ENCODE measurements at regions not wholly inside any gene's neighbourhood (a gene's known extent, or its start where the extent isn't known, plus 50 kb on each side); places are given as distances from the start of the nearest gene placed in this dataset.
"Not testable (repeated sequence)": the region's sequence is repeated elsewhere in the genome, so short reads cannot be mapped to it uniquely, and the experiment has no call there.

DNA sequence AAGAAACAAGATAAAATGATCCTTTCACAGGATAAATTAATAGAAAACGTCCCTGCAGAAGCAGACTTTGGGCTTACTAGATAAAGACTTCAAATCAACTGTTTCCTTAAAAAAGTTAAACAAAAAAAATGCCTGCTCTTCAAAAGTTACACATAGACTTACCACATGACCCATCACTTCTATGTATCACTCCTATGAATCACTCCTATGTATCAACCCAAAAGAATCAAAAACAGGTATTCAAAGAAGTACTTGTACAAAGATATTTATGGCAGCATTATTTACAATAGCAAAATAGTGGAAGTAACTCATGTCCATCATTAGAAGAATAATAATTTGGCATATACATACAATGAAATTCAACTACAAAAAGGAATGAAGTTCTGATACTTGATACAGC is 56.3 kb upstream of the PRDM9 start:
- no peak for DNase-seq

DNA sequence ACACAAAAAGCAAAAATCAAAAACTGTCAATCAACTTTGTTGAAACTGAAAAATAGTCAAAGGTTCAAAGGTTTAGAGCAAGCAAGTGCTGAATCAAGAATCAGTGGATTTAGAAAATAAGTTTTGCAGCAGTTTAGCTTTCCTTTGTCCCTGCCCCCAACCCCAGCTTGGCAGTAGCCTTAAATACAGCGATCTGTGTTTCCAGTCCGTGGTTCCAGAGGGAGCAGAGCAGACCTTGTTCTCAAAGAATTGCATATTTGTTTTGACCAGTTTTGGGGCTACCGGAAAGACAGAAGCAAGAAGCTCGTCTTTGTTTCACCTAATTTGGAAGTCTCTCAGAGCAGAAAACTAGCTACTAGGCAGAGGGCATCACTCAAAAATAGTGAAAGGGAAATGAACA is 57.2 kb upstream of the PRDM9 start:
- no peak for DNase-seq

DNA sequence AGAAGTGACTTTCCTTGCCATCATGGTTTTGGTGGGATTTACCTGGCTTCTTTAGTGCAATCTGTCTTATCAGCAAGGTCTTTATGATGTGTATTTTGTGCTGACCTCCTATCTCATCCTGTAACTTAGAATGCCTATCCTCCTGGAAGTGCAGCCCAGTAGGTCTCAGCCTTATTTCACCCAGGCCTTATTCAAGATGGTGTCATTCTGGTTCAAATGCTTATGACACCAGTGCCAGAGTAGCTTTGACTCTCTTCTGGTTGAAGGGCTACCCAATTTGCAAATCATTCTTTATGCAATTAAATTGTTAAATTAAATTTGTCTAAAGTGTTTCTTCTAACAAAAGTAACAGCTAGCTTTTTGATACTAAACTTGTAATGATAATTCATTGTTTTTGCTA is 58.8 kb upstream of the PRDM9 start:
- DNase-seq = no peak

GRCh38 chr5:23446424-23446823 is 61.0 kb upstream of the PRDM9 start:
- DNase-seq = no peak

- DNase-seq = no peak
These were observed 61.8 kb upstream of the PRDM9 start for GRCh38 chr5:23445573-23445972.

- no peak for DNase-seq
These were observed 66.7 kb upstream of the PRDM9 start for GRCh38 chr5:23440703-23441102.

DNA sequence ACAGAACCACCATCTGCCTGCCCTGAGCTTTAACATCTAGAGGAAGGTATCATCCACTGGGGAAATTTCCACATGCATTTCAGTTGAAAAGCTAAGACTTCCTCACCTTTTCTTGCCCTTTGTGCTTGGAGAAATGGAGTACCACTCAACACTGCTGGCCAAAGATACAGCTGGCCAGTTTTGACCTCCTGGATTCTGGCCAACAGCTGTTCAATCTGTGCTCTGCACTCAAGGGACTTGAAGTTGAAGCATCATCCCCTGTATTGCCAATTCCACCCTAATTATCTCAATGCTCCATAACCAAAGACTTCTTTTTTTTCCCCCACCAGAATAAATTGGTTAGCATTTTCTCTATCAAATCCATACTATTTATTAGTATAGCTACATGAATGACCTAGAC is 70.4 kb upstream of the PRDM9 start:
- no peak for DNase-seq

DNA sequence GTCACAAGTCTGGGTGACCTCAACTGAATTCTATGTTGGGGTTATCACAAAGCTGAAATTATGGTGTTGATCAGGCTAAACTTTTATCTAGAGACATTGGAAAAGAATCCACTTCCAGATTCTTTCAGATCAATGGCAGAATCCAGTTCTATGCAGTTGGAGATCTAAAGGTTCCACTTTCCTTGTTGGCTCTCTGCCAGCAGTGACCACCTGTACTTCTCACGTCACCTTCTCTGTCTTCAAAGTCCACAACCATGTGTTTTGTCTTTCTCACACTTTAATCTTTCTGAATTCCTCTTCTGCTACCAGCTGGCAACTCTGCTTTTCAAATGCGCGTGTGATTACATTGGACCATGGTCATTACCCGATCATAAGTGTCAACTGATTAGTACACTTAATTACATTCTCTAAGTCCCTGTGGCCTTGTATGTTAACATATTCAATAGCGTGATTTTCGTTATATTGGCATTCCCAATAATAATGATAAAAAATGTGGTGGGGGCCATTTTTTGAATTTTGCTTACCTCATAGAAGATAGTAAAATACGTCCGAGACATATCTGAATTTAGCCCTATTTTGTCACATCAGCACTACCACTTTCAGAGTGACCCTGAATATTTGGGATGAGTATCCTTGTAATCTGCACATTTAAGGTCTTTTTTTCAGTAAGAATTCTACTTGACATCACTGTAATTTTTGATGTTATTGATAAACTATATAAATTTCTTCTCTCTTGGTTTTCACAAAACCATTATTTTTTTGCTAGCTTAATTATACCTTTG is 73.7 kb upstream of the PRDM9 start:
- DNase-seq = no peak

DNA sequence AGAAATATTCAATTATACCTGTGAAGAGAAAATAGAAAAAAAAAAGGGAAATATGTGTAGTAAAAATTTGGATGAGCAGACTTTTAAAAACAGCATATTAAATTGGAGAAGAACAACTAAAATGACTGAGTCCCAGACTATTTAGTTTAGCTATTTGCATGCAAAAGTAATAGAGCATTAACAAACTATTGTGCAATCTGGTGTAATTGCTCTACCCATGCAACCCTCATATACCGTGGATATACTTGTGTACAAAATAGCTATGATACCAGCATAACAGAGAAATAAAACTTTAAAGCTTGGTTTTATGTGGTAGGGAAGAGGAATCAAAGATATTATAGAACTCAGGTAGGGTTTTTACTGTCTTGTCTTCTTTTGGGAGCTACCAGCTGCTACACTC is 78.7 kb upstream of the PRDM9 start:
- no peak for DNase-seq

DNA sequence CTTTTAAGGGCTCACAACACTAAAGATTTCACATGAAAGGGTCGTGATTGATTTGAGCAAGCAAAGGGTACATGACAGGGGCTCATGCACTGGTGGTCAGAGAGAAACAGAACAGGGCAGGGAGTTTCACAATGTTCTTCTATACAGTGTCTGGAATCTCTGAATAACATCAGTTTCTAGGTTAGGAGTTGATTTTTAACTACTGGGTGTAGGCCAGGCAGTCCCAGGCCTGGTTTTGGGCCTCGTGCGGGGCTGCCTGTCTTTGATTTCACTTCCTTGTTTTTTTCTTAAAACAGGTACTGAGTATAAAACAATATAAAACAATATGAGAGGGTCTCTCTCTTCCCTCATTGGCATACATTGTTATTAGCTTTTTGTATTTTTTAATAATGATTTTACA is 87.2 kb upstream of the PRDM9 start:
- DNase-seq = not testable (repeated sequence)

GRCh38 chr5:23419115-23419514 is 88.3 kb upstream of the PRDM9 start:
- DNase-seq = no peak

GRCh38 chr5:23412515-23412914 is 94.9 kb upstream of the PRDM9 start:
- DNase-seq = no peak

- DNase-seq = no peak
These were observed 95.4 kb upstream of the PRDM9 start for GRCh38 chr5:23411994-23412393.

DNA sequence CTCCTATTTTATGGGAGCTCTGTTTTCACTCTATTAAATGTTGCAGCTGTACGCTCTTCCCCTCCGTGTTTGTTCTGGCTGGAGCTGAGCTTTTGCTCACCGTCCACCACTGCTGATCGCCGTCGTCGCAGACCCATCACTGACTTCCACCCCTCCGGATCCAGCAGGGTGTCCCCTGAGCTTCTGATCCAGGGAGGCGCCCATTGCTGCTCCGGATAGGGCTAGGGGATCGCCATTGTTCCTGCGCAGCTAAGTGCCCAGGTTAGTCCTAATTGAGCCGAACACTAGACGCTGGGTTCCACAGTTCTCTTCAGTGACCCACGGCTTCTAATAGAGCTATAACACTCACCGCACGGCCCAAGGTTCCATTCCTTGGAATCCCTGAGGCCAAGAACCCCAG is 96.2 kb upstream of the PRDM9 start:
- DNase-seq = no peak

- DNase-seq = not testable (repeated sequence)
These were observed 96.6 kb upstream of the PRDM9 start for GRCh38 chr5:23410775-23411174.

DNA sequence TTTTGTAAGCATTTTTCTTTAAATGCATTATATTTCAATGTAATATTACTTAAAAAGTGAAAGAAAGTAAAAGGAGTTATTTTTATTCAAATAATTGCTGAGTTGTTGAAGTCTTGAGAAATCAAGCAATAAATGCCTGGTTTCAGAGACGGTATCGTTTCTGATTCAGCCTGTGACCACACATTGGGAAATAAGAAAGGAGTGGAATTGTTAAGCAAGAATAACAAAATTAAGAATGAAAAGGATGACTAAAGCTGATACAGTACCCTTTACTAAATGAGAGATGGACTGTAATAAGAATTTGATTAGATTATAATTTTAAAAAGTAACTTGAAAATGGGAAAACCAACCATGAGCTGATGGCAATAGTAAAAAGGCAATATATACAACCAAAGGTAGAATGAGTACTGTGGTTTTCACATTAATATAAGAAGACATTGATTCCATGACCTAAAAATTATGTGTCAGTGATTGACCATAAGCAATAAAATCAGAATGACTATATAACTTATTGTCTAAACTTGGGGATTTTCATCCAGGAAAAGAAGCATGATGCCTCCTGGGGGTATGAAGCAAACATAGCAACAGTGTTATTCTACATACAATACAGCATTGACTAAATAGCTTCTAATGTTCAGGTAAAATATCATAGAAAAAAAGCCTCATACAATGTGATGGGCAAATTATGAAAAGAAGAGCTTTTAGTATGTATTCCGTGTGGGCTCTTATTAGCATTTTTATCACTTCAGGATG is 101.9 kb upstream of the PRDM9 start:
- no peak for DNase-seq

- DNase-seq = no peak
These were observed 104.8 kb upstream of the PRDM9 start for GRCh38 chr5:23402585-23402984.

- no peak for DNase-seq
These were observed 106.5 kb upstream of the PRDM9 start for GRCh38 chr5:23400951-23401350.

DNA sequence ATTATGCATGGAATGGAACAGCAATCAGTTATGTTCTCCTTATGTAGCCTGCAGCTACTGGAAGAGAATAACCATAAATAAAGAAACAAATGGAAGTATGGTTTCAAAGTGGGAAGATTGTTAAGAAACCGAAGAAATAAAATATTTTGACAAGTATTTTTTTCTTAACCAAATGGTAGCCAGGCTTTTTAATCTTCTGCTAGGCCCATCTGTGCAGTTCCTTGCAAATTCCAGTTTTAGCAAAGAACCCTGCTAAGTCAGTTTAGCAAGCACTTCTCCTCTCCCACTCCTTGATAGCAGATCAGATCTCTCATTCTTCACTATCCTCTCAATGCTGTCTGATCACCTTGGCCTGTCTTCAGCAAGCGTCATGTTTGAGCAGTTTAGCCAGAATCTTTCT is 111.1 kb upstream of the PRDM9 start:
- no peak for DNase-seq

GRCh38 chr5:23389291-23390101 is 117.9 kb upstream of the PRDM9 start:
- no peak for DNase-seq

DNA sequence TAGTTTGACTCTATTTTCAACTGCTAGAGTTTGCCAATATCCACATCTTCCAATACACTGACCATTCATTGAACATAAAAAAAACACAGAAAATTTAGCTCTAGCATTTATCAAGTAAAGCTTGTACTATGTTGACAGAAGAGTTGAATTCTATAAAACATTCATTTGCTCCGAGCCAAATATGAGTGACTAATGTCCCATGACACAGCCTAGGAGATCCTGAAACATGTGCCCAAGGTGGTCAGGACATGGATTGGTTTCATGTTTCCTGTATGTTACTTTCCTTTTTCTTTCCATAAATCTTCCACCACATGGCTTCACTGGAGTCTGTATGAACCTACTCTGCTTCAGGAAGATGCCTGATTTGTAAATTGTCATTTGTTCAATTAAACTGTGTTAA is 122.4 kb upstream of the PRDM9 start:
- DNase-seq = no peak

DNA sequence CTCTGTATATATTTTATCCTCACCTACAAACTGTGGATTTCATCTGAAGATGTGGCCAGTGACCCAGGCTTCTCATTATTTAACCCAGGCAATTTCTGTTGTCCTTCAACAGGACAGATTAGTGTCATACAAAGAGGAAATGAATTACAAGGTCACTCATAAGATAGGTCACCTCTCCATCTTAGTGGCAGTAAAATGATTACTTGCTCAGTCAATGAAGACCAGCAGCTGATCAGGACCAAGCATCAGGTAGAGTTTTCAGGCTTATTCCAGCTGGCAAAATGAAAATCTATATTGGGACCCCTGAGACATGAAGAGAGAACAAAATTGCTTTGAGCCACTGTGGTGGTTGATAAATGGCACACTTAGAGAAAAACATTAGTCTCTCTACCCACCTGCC is 135.2 kb upstream of the PRDM9 start:
- DNase-seq = no peak

GRCh38 chr5:23368393-23368792 is 139.0 kb upstream of the PRDM9 start:
- no peak for DNase-seq

- DNase-seq = no peak
These were observed 139.5 kb upstream of the PRDM9 start for GRCh38 chr5:23367874-23368273.

Data from hematopoietic multipotent progenitor cell treated with erythropoietin and hydrocortisone succinate and interleukin-3 and kit ligand, for 8 days (in vitro differentiated cells).